Spleen (tissue), 11 donors: ENCODE measurements at regions not wholly inside any gene's neighbourhood (a gene's known extent, or its start where the extent isn't known, plus 50 kb on each side); places are given as distances from the start of the nearest gene placed in this dataset.
"Not testable (repeated sequence)": the region's sequence is repeated elsewhere in the genome, so short reads cannot be mapped to it uniquely, and the experiment has no call there.

Source experiments
- DNase-seq: peaks from one replicate; pipeline ENCODE4 v3.0.0-alpha.2; 2020
- H3K27ac ChIP-seq, 8 donors: fragments of 200-600 bp; sonication (generic) in 7 of 8; 1 replicate in 4 of 8; 2 replicates in 4 of 8; pipeline versions ENCODE4 v1.5.0 to v1.8.0; 2016 to 2021; ENCODE audit warnings: inconsistent platforms in 4 of 8, mild to moderate bottlenecking in 4 of 8, moderate library complexity in 1 of 8
- H3K27me3 ChIP-seq, 7 donors: fragments of 200-600 bp; sonication (generic) in 6 of 7; replicated peaks in 1 of 7; 1 replicate in 4 of 7; 2 replicates in 3 of 7; pipeline versions ENCODE4 v1.5.0 to v1.8.0; 2016 to 2021; ENCODE audit warnings: inconsistent platforms in 3 of 7, mild to moderate bottlenecking in 1 of 7
- H3K36me3 ChIP-seq, 6 donors: fragments of 200-600 bp; sonication (generic) in 5 of 6; 1 replicate in 4 of 6; 2 replicates in 2 of 6; pipeline versions ENCODE4 v1.5.0 to v1.8.0; 2016 to 2021; ENCODE audit warnings: inconsistent platforms in 2 of 6
- H3K4me1 ChIP-seq, 6 donors: fragments of 200-600 bp; sonication (generic) in 5 of 6; 1 replicate in 3 of 6; 2 replicates in 3 of 6; pipeline versions ENCODE4 v1.5.0 to v1.8.0; 2016 to 2021; ENCODE audit warnings: inconsistent platforms in 3 of 6
- H3K4me3 ChIP-seq, 8 donors: fragments of 200-600 bp; sonication (generic) in 7 of 8; 1 replicate in 4 of 8; 2 replicates in 4 of 8; pipeline versions ENCODE4 v1.5.0 to v1.8.0; 2016 to 2021; ENCODE audit warnings: inconsistent platforms in 4 of 8, mild to moderate bottlenecking in 4 of 8, moderate library complexity in 2 of 8
- H3K9me3 ChIP-seq, 8 donors: fragments of 200-600 bp; sonication (generic) in 7 of 8; 1 replicate in 4 of 8; 2 replicates in 4 of 8; pipeline versions ENCODE4 v1.5.0 to v1.8.0; 2016 to 2021; ENCODE audit warnings: inconsistent platforms in 4 of 8
- POLR2A ChIP-seq, 3 donors: fragments of 450-650 bp; IDR thresholded peaks; one replicate each; pipeline ENCODE4 v1.5.1; 2017; ENCODE audit warnings: antibody characterized with exemption in 3 of 3, mild to moderate bottlenecking in 1 of 3
- POLR2AphosphoS5 ChIP-seq, 3 donors: sonication (generic); formaldehyde crosslinking; IDR thresholded peaks; one replicate each; pipeline ENCODE4 v1.5.1; 2017; ENCODE audit warnings: antibody characterized with exemption in 3 of 3
- WGBS, 5 donors: extraction: QIAGEN DNeasy Blood & Tissue Kit in 3 of 5; methylation state at CpG; one replicate each; pipeline versions ENCODE4 v1.1.5 to v1.1.7; 2013 to 2018; 5-methylcytosine and 5-hydroxymethylcytosine counted together
- intact Hi-C: fragments of 100-400 bp; cut with DNase I; formaldehyde crosslinking; loops from one replicate; pipeline ENCODE4 v1.15.0; 2023; ENCODE audit warnings: low total_unique reads
- TF ChIP-seq, protein P1 (sequence below), 11 experiments: fragments of 200-600 bp in 7 of 11; fragments of 450-650 bp in 4 of 11; sonication (generic) in 4 of 11; IDR thresholded peaks in 8 of 11; conservative IDR thresholded peaks in 3 of 11; 1 replicate in 7 of 11; 2 replicates in 4 of 11; pipeline versions ENCODE4 v1.4.0 to v1.8.0; 2016 to 2021; ENCODE audit warnings: antibody characterized with exemption in 11 of 11, inconsistent platforms in 4 of 11, mild to moderate bottlenecking in 1 of 11
- donor health status: healthy with polysubstance abuse.
- donor health status: DM: no; HTN: no; CAD: no; lungs with moderate emphysema.
- donor health status: DM: no; HTN: no; CAD: no.
- donor health status: Bipolar disorder and iron deficiency.
- donor health status: healthy.
- donor health status: DM: no; HTN: no; CAD: no.
- donor health status: DM: yes; HTN: yes; CAD: no.

DNA sequence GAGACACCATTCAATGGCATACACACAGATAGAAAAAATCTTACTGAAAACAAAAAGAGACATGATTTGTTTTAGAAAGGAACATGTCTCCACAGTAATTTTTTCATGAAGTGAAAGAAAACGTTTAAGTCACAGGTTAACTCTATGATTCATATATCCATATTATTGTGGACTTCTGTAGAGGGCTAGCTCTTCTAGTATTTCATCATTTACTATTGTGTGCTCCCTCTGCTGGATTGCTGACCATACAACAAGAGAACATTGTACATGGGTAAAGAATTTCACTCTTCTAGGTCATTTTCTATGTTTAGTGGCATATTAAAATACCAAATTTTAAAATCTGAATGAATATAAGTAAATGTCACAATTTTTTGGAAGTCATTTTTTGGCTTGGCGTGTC is 91.8 kb upstream of the POU3F4 start:
- DNase-seq = no peak
- no peak overlapping the region for H3K27ac ChIP-seq
- H3K36me3 ChIP-seq = no peaks in the 10 kb centered on the region
- TF ChIP-seq POLR2A (IDR thresholded peaks at IDR 0.05) = no peak
- no peak for TF ChIP-seq POLR2AphosphoS5 (IDR thresholded peaks at IDR 0.05)
- TF ChIP-seq, protein P1, sequence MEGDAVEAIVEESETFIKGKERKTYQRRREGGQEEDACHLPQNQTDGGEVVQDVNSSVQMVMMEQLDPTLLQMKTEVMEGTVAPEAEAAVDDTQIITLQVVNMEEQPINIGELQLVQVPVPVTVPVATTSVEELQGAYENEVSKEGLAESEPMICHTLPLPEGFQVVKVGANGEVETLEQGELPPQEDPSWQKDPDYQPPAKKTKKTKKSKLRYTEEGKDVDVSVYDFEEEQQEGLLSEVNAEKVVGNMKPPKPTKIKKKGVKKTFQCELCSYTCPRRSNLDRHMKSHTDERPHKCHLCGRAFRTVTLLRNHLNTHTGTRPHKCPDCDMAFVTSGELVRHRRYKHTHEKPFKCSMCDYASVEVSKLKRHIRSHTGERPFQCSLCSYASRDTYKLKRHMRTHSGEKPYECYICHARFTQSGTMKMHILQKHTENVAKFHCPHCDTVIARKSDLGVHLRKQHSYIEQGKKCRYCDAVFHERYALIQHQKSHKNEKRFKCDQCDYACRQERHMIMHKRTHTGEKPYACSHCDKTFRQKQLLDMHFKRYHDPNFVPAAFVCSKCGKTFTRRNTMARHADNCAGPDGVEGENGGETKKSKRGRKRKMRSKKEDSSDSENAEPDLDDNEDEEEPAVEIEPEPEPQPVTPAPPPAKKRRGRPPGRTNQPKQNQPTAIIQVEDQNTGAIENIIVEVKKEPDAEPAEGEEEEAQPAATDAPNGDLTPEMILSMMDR (IDR thresholded peaks at IDR 0.05 in 8 of 11, conservative IDR thresholded peaks at IDR 0.05 in 3 of 11) = no peak
- WGBS, 5 donors = 29 to 50% (median 45%) methylated on average over 2 of the region's 2 CpGs
- intact Hi-C loops = no loop called here
- no peak overlapping the region for H3K4me3 ChIP-seq
- H3K4me1 ChIP-seq = no peaks in the 10 kb centered on the region
- H3K27me3 ChIP-seq = no peaks in the 10 kb centered on the region
- H3K9me3 ChIP-seq = peaks cover 0 to 11% (median 0%) of the 10 kb centered on the region in 8 donors

DNA sequence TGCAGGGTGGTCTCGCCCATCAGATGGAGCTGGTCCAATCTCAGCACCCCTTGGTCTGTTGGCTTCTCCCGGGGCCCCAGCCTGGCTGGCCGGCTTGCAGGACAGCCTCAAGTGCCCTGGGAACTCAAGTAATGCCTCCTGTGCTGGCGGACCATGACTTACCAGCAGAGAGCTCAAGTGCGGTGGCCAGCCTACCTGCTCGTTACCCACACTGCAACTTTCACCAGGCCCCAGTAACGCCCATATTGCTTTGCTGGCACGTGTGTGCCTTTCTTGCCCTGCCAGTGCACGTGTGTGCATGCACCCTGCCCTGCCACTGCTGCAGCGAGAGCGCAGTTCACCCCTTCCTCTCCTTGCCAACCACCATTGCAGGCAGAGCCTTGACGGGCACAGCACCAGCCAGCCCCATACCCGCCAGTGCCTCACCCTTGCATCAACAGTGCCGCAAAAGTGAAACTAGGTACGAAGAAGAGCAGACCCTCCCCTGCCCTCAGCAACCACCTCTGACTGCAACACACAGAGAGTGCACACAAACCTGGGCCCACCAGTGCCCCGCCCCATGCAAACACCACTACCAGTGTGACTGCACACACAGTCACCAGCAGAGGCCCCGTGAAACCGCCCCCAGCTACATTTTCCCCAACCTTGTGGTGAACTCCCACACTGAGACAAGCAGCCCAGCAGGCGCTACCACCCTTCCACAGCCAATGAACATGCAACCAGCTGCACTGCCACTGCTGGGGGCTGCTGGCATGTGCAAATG is 88.9 kb upstream of the POU3F4 start:
- DNase-seq = peak; percentile 58
- Histone ChIP-seq H3K9me3 (peaks cover 0 to 7% (median 0%) of the 10 kb centered on the region in 8 donors), H3K27me3 (no peaks in the 10 kb centered on the region), H3K36me3 (no peaks in the 10 kb centered on the region), H3K27ac (no peak overlapping the region), H3K4me3 (no peak overlapping the region), H3K4me1 (no peaks in the 10 kb centered on the region)
- intact Hi-C loops = no loop called here
- TF ChIP-seq, protein P1 (IDR thresholded peaks at IDR 0.05 in 8 of 11, conservative IDR thresholded peaks at IDR 0.05 in 3 of 11) = no peak
- TF ChIP-seq POLR2AphosphoS5 (IDR thresholded peaks at IDR 0.05) (no peak), POLR2A (IDR thresholded peaks at IDR 0.05) (no peak)
- 69 to 83% (median 80%) methylated on average over 4 to 19 of the region's 19 CpGs for WGBS, 5 donors

DNA sequence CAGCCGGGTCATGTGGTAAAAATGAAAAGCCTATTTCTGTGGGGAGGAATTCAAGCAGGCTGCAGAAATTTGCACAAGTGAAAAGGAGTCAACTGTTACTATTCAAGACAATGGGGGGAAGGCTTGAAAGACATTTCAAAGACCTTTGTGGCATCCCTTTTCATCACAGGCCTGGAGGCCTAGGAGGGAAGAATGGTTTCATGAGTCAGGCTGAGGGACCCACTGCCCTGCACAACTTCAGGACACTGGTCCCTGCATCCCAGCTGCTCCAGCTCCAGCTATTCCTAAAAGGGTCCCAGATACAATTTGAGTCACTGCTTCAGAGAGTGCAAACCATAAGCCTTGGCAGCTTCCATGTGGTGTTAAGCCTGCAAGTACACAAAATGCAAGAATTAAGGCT is 85.3 kb upstream of the POU3F4 start:
- no peaks in the 10 kb centered on the region for H3K36me3 ChIP-seq
- no peak overlapping the region for H3K4me3 ChIP-seq
- 88 to 100% (median 93%) methylated on average over 1 of the region's 1 CpG for WGBS, 5 donors
- H3K27ac ChIP-seq = no peak overlapping the region
- TF ChIP-seq POLR2AphosphoS5 (IDR thresholded peaks at IDR 0.05) = no peak
- TF ChIP-seq, protein P1 (IDR thresholded peaks at IDR 0.05 in 8 of 11, conservative IDR thresholded peaks at IDR 0.05 in 3 of 11) = no peak
- TF ChIP-seq POLR2A (IDR thresholded peaks at IDR 0.05) = no peak
- no peak for DNase-seq
- peaks cover 0 to 7% (median 0%) of the 10 kb centered on the region in 8 donors for H3K9me3 ChIP-seq
- H3K27me3 ChIP-seq = no peaks in the 10 kb centered on the region
- no peaks in the 10 kb centered on the region for H3K4me1 ChIP-seq
- intact Hi-C loops = no loop called here

DNA sequence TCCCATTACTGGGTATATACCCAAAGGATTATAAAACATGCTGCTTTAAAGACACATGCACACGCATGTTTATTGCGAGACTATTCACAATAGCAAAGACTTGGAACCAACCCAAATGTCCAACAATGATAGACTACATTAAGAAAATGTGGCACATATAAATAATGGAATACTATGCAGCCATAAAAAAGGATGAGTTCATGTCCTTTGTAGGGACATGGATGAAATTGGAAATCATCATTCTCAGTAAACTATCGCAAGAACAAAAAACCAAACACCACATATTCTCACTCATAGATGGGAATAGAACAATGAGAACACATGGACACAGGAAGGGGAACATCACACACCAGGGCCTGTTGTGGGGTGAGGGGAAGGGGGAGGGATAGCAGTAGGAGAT is 65.5 kb upstream of the POU3F4 start:
- 86 to 95% (median 93%) methylated on average over 3 of the region's 3 CpGs for WGBS, 5 donors

More for the DNA sequence above, 65.5 kb upstream of the POU3F4 start:
- peaks cover 0 to 36% (median 0%) of the 10 kb centered on the region in 8 donors for H3K9me3 ChIP-seq
- H3K4me3 ChIP-seq, DNase-seq, H3K27ac ChIP-seq, H3K4me1 ChIP-seq, H3K27me3 ChIP-seq, H3K36me3 ChIP-seq, intact Hi-C loops: not testable (repeated sequence)
